NCI-H146 treated with DMSO at 0.1 percent for 48 hours (cell line): ENCODE measurements at regions not wholly inside any gene's neighbourhood (a gene's known extent, or its start where the extent isn't known, plus 50 kb on each side); places are given as distances from the start of the nearest gene placed in this dataset.

Experiments used
- DNase-seq: peaks from one replicate; lab custom pipeline; 2025; ENCODE audit not compliant: unreplicated experiment; lab: John Stamatoyannopoulos, UW

DNA sequence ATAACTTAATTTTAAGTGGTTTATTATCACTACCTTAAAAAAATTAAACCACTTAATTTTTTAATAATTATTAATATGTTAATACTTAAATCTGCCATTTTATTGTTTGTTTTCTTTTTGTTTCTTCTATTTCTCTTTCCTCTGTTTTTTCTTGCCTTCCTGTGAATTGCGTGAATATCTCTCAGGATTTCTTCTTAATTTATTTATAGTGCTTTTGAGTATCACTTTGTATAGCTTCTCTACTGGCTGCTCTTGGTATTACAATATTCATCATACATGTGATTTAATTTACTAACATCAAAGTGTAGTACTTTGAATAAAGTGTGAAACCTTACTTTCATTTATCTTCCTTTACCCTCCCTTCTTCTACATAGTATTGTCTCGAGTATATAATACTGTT, 349.5 kb upstream of the CPXCR1 start:
- DNase-seq = no peak

DNA sequence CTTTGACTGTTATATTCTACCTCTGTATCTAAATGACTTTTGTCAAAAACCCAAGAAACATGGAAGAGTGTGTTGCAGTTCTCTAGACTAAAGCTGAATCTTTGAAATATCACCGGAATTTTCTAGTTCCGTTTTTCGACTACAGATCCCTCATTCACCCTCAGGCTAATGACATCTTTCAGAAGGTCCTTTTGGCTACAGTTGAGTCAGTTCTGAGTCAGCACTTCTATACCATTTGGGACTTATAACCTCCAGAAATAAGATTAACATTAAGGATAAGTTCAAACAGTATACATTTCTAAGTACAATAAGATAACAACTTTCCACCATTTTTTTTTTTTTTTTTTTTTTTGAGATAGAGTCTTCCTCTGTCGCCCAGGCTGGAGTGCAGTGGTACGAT, 331.0 kb upstream of the CPXCR1 start:
- no peak for DNase-seq

DNA sequence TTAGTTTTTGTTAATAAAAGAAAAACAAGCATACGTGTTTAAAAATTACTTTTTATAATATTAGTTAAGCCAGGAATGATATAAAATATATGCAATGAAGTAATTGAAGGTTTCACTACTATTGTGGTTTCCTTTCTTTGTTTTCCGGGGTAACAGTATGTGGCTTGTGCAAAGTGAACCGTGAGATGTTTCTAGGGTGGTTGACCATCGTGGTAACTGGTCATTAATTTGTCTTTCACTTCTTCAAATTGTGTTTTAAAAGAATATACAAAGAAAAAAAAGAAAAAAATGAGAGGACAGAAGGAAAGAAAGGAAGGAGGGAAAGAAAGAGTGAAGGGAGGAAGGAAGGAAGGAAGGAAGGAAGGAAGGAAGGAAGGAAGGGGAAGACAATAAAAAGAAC, 330.1 kb upstream of the CPXCR1 start:
- DNase-seq = no peak

DNA sequence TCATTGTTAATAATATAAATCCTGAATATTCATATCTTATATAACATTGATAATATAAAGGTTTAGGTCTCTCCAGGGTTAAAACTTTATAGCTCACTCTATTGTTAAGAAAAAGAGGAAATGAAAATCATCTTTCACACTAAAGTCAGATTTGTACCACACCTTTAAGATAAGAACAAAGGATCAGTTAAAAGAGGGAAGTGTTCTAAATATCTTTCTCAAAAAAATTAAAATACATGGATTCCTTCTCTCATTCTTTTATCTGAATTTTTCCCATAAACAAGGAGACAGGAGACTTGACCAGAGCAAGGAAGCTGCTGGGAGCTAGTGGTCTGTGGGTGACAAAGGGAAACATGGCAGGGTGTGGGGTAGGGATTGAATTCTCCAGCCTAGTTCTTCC, 323.0 kb upstream of the CPXCR1 start:
- DNase-seq = no peak

DNA sequence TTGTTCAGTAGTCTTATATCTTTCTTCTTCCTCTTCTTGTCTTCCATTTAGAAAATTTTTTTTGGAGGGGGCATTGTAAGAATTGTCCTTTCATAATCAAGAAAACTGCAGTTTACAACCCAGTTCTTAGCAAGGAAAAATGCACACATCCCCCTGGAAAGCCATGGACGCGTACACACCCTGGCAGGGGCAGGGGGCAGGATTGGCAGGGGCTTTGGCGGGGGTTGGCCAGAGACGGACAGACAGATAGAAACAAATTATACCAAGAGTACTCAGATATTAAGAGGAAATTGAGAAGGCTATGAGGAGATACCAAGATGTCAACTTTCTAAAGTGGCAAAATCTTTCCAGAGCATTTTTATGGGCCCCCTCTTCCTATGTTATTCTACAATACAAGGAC, 322.5 kb upstream of the CPXCR1 start:
- no peak for DNase-seq

DNA sequence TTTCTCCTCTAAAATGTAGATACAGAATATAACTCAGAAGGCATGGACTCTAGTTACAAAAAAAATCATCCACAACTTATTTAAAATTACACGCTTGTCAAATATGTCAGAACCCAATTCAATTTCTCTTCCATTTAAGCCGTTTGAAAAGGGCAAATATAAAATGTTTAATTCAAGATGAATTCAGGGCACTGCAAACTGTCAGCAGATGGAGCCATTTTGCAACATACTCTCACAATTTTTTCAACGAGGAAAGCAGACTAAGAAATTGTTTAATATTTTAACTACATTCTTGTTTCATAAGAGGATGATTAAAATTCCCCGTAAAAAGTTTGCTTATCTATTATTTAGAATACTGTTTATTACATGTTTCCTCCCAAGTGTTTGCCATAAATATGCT, 321.3 kb upstream of the CPXCR1 start:
- DNase-seq = no peak

DNA sequence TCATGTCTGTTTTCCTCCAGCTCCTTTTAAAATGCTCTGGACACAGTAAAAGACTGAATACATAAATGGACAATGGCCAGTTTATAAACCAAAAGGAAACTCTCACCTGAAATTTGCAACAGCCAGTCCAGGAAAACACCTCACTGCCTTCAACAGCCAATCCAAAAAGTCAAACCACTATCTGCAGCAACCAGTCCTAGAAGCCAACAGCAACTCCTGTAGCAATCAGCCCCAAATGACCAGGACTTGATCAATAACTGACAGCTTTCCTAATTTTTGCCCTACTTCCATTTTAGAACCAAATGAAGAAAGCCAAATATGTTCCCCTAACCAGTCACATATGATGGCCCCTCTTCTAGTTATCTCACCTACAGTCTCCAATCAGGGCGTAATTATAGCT, 309.5 kb upstream of the CPXCR1 start:
- DNase-seq = no peak

DNA sequence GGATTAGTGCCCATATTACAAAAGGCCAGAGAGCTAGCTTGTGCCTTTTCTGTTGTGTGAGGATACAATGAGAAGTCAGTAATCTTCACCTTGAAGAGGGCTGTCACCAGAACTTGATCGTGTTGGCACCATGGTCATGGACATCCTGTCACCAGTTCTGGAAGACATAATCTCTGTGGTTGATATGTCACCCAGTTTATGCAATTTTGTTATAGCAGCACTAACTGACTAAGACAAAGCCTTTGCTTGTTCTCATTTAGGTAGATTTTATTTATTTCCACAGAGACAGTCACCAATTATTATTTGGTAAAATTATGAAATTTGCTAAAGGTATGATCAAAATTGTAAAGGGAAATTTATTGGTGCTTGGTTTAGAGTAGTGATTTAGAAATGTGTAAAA, 308.8 kb upstream of the CPXCR1 start:
- DNase-seq = no peak

DNA sequence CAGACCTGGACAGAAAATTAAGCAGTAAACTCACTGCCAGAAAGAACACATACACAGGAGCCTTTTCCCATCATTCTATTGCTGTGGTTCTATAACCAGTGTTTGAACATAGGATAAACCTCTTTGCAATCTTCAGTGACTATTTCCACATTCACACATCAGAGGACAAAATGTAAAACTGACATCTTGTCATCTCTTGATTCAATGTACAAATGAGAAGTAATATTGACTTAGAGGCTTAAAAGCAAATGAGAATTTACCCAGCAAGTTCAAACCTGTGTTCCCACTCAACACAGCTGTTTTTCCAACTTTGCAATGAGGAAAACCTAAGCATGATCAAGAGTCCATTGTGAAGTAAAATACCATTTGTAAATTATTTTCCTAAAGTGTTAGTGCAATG, 307.1 kb upstream of the CPXCR1 start:
- no peak for DNase-seq
